Sigmoid colon (tissue), 4 donors: ENCODE measurements at regions not wholly inside any gene's neighbourhood (a gene's known extent, or its start where the extent isn't known, plus 50 kb on each side); places are given as distances from the start of the nearest gene placed in this dataset.

Experiments used
- CTCF ChIP-seq, 4 experiments: fragments of 450-650 bp in 3 of 4; fragments of 200-600 bp in 1 of 4; IDR thresholded peaks; one replicate each; pipeline ENCODE4 v1.5.1; 2016 to 2019; ENCODE audit warnings: antibody characterized with exemption in 4 of 4, mild to moderate bottlenecking in 3 of 4, moderate library complexity in 2 of 4
- EP300 ChIP-seq, 4 donors: sonication (generic); formaldehyde crosslinking; IDR thresholded peaks; one replicate each; pipeline ENCODE4 v1.6.1; 2017; ENCODE audit warnings: antibody characterized with exemption in 4 of 4

DNA sequence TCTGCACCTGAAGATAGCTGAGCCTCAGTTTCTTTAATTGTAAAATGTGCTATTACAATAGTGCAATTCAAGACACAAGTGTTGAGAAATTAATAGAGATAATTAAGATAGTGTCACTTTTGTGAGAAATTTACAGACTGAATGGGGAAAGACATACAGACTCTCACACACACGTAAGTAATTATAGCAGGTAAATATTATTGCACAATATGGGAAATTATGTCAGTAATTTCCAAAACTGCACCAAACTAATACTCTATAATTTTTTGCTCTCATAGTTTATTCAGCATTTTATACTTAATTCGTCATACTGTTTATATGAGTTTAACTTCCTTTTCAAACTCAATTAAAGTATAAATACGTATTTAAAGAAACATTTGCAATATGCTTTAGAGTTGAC, 124.9 kb upstream of the GYPC start:
- no peak for TF ChIP-seq CTCF (IDR thresholded peaks at IDR 0.05)
- no peak for TF ChIP-seq EP300 (IDR thresholded peaks at IDR 0.05)
